SH-SY5Y (cell line): ENCODE measurements at regions not wholly inside any gene's neighbourhood (a gene's known extent, or its start where the extent isn't known, plus 50 kb on each side); places are given as distances from the start of the nearest gene placed in this dataset.

ENCODE experiments used
- GATA2 ChIP-seq: IDR thresholded peaks from 2 replicates; pipeline ENCODE4 v1.6.1; 2011; ENCODE audit warnings: mild to moderate bottlenecking, low read depth, low read length
- GATA3 ChIP-seq: IDR thresholded peaks from 2 replicates; pipeline ENCODE4 v1.6.1; 2011; ENCODE audit warnings: low read depth, mild to moderate bottlenecking, low read length, moderate library complexity

- TF ChIP-seq GATA2 (no peak), GATA3 (no peak)
Measured at GRCh38 chr1:239274242-239274830, 112.0 kb upstream of the CHRM3 start.
